Kidney (tissue), 13 donors: ENCODE measurements at regions not wholly inside any gene's neighbourhood (a gene's known extent, or its start where the extent isn't known, plus 50 kb on each side); places are given as distances from the start of the nearest gene placed in this dataset.
A peak's percentile ranks its signal among the peaks of the same experiment; 100 is the strongest.

Experiments used
- DNase-seq, 5 donors: peaks; one replicate each; pipeline ENCODE4 v3.0.0-alpha.2; 2013 to 2020
- FAIRE-seq: peaks from 2 replicates; lab custom pipeline; 2012; peaks lifted over from hg19 to GRCh38; lab: Jason Lieb, UNC
- H3K27ac ChIP-seq, 2 donors: one replicate each; pipeline ENCODE4 v1.7.0; 2013; ENCODE audit warnings: low read depth in 2 of 2, low read length in 2 of 2, inconsistent platforms in 1 of 2
- H3K27me3 ChIP-seq: one replicate; pipeline ENCODE4 v1.7.1; 2013; ENCODE audit warnings: low read length, inconsistent platforms; ENCODE audit not compliant: control insufficient read depth, insufficient read depth
- H3K36me3 ChIP-seq, 3 donors: one replicate each; pipeline versions ENCODE4 v1.7.0 to v1.7.1; 2013; ENCODE audit warnings: low read length in 3 of 3, control low read depth in 1 of 3, inconsistent platforms in 1 of 3; ENCODE audit not compliant: insufficient read depth in 3 of 3, control insufficient read depth in 2 of 3
- H3K4me1 ChIP-seq, 3 donors: one replicate each; pipeline versions ENCODE4 v1.7.0 to v1.7.1; 2013; ENCODE audit warnings: low read length in 3 of 3, inconsistent platforms in 1 of 3, low read depth in 1 of 3; ENCODE audit not compliant: control insufficient read depth in 2 of 3, insufficient read depth in 2 of 3
- H3K4me3 ChIP-seq, 3 donors: one replicate each; pipeline versions ENCODE4 v1.7.0 to v1.8.1; 2013; ENCODE audit warnings: low read length in 3 of 3, control low read depth in 1 of 3, inconsistent platforms in 1 of 3
- H3K9ac ChIP-seq, 3 donors: one replicate each; pipeline versions ENCODE4 v1.7.0 to v1.7.1; 2013; ENCODE audit warnings: low read length in 3 of 3, control low read depth in 1 of 3, inconsistent platforms in 1 of 3
- H3K9me3 ChIP-seq, 3 donors: one replicate each; pipeline versions ENCODE4 v1.7.0 to v1.7.1; 2013; ENCODE audit warnings: low read length in 3 of 3, control low read depth in 1 of 3, inconsistent platforms in 1 of 3; ENCODE audit not compliant: control insufficient read depth in 2 of 3, insufficient read depth in 1 of 3
- CTCF ChIP-seq: IDR thresholded peaks from 3 replicates; pipeline ENCODE4 v1.5.1; 2012; ENCODE audit warnings: mild to moderate bottlenecking, moderate library complexity, borderline replicate concordance; ENCODE audit not compliant: insufficient read depth; ENCODE audit errors: extremely low read depth
- intact Hi-C: fragments of 100-400 bp; cut with DNase I; formaldehyde crosslinking; loops from one replicate; pipeline ENCODE4 v1.11.1; 2022
- donor health status: control.
- donor health status: control.
- donor health status: control.
- donor health status: control.
- donor health status: control.
- donor health status: DM: yes; HTN: yes; CAD: no.
- donor health status: Normal renal cell carcinoma (clear cell type).

GRCh38 chr9:129326061-129327005 is 148.3 kb upstream of the IER5L start:
- intact Hi-C loops, result no loop called here
- Histone ChIP-seq H3K4me3 (no peak overlapping the region), H3K27me3 (no peaks in the 10 kb centered on the region), H3K4me1 (peaks cover 0 to 28% (median 10%) of the 10 kb centered on the region in 3 donors), H3K36me3 (no peaks in the 10 kb centered on the region), H3K27ac (no peak overlapping the region), H3K9me3 (peaks cover 0 to 11% (median 0%) of the 10 kb centered on the region in 3 donors), H3K9ac (no peak overlapping the region)
- DNase-seq (peak in 2 of 5 donors; percentile 46 to 51), FAIRE-seq (no peak)
- no peak for TF ChIP-seq CTCF

- no peaks in the 10 kb centered on the region for H3K36me3 ChIP-seq
- H3K27ac ChIP-seq, result no peak overlapping the region
- no peak for TF ChIP-seq CTCF
- no peak overlapping the region for H3K4me3 ChIP-seq
- peaks cover 0 to 35% (median 15%) of the 10 kb centered on the region in 3 donors for H3K4me1 ChIP-seq
- DNase-seq (peak in 3 of 5 donors; percentile 30 to 63 (median 55)), FAIRE-seq (no peak)
- no peaks in the 10 kb centered on the region for H3K27me3 ChIP-seq
- H3K9me3 ChIP-seq, result no peaks in the 10 kb centered on the region
- intact Hi-C loops, result no loop called here
- H3K9ac ChIP-seq, result no peak overlapping the region
Measured at GRCh38 chr9:129324808-129325502, 146.9 kb upstream of the IER5L start.

GRCh38 chr9:129323999-129324553 is 146.0 kb upstream of the IER5L start:
- no peaks in the 10 kb centered on the region for H3K9me3 ChIP-seq
- intact Hi-C loops, result no loop called here
- H3K4me1 ChIP-seq, result peaks cover 0 to 42% (median 22%) of the 10 kb centered on the region in 3 donors
- no peak overlapping the region for H3K4me3 ChIP-seq
- no peak for TF ChIP-seq CTCF
- no peaks in the 10 kb centered on the region for H3K27me3 ChIP-seq
- FAIRE-seq, result no peak
- DNase-seq, result peak in 2 of 5 donors; percentile 42 to 71
- H3K27ac ChIP-seq, result peak overlapping the region; percentile 74 to 95
- peak overlapping the region in 2 of 3 donors; percentile 41 to 58 for H3K9ac ChIP-seq
- no peaks in the 10 kb centered on the region for H3K36me3 ChIP-seq
